ENCODE measurements at regions not wholly inside any gene's neighbourhood (a gene's known extent, or its start where the extent isn't known, plus 50 kb on each side); places are given as distances from the start of the nearest gene placed in this dataset.

- Histone ChIP-seq H3K4me1 (no peaks in the 10 kb centered on the region), H3K9me3 (no peaks in the 10 kb centered on the region), H3K36me3 (no peaks in the 10 kb centered on the region), H3K4me3 (ENCODE audit: low read depth, low read length) (no peak overlapping the region), H3K27me3 (peaks cover 33% of the 10 kb centered on the region)
- TF ChIP-seq CTCF (IDR thresholded peaks at IDR 0.05; ENCODE audit: low read depth, low read length): no peak
- DNase-seq: no peak
Observed at GRCh38 chr6:1463275-1463674, 73.9 kb downstream of the FOXF2 start.

DNA sequence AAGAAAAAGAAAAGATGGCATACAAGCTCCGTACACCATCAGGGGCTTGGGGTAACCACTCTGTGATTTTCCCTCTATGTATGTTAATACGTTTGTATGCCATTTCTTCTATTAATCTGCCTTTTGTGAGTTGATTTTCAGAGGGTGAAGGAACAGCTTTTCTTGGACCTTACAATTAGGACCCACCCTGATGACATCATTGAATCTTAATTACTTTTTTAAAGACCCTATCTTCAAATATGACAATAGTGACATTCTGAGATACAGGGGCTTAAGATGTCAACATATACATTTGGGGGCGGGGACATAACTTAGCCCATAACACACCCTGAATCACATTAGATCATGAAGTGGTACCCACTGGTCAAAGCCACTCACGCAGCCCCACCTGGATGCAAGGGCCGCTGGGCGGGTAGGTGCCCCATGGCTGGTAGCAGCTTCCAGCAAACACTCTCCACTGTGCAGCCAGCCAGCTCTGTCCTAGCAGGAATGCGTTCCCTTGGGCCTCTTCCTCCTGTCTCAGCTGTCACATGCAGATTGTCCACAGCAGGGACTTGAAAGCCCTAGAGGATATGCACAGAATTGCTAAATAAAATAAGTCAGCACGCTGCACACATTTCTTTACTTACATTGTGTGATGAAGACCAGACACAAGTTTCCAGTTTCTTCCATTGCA lies 74.5 kb downstream of the FOXF2 start:
- H3K4me1 ChIP-seq: no peaks in the 10 kb centered on the region
- H3K36me3 ChIP-seq: no peaks in the 10 kb centered on the region
- no peak overlapping the region for H3K4me3 ChIP-seq (ENCODE audit: low read depth, low read length)
- no peak for DNase-seq
- no peak for TF ChIP-seq CTCF (IDR thresholded peaks at IDR 0.05; ENCODE audit: low read depth, low read length)
- peaks cover 33% of the 10 kb centered on the region for H3K27me3 ChIP-seq
- H3K9me3 ChIP-seq: no peaks in the 10 kb centered on the region

DNA sequence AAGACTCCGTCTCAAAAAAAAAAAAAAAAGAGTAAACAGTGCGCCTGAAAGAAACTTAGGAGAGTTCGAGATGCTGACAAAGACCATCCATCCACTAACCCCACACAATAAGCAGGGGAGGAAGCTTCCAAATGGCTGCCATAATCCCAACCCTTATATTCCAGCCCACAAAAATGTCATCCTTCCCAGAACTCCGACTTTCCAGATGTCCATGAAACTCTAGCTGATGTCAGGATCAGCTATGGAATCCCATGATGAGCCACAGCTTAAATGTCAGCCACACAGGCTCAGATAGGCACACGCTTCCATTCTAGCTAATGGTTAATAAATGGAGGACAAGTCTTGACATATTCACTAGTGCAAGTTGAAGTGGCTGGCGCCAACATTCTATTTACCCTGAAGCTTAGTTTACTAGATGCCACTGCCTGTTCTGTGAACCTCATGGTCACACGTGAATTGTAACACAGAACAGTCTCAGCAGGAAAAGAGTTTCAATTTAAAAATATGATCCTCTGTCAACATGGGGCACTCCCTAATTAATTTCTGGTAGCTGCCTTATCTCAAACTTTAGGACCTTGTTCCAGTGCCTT lies 75.5 kb downstream of the FOXF2 start:
- Histone ChIP-seq H3K4me3 (ENCODE audit: low read depth, low read length) (no peak overlapping the region), H3K36me3 (no peaks in the 10 kb centered on the region), H3K27me3 (peaks cover 33% of the 10 kb centered on the region), H3K9me3 (no peaks in the 10 kb centered on the region), H3K4me1 (no peaks in the 10 kb centered on the region)
- no peak for TF ChIP-seq CTCF (IDR thresholded peaks at IDR 0.05; ENCODE audit: low read depth, low read length)
- DNase-seq: no peak

GRCh38 chr6:1468126-1468525 lies 78.8 kb downstream of the FOXF2 start:
- H3K9me3 ChIP-seq: no peaks in the 10 kb centered on the region
- no peak for TF ChIP-seq CTCF (IDR thresholded peaks at IDR 0.05; ENCODE audit: low read depth, low read length)
- no peaks in the 10 kb centered on the region for H3K36me3 ChIP-seq
- H3K4me1 ChIP-seq: no peaks in the 10 kb centered on the region
- peaks cover 19% of the 10 kb centered on the region for H3K27me3 ChIP-seq
- H3K4me3 ChIP-seq (ENCODE audit: low read depth, low read length): no peak overlapping the region
- DNase-seq: no peak

- no peak overlapping the region for H3K4me3 ChIP-seq (ENCODE audit: low read depth, low read length)
- H3K36me3 ChIP-seq: no peaks in the 10 kb centered on the region
- peaks cover 7% of the 10 kb centered on the region for H3K27me3 ChIP-seq
Observed at GRCh38 chr6:1470040-1470439, 80.7 kb downstream of the FOXF2 start.

More at GRCh38 chr6:1470040-1470439, 80.7 kb downstream of the FOXF2 start:
- H3K4me1 ChIP-seq: no peaks in the 10 kb centered on the region
- no peak for DNase-seq
- H3K9me3 ChIP-seq: no peaks in the 10 kb centered on the region
- TF ChIP-seq CTCF (IDR thresholded peaks at IDR 0.05; ENCODE audit: low read depth, low read length): no peak

All from BE2C (cell line).